Stimulated activated CD8-positive, alpha-beta memory T cell treated with anti-CD3 and anti-CD28 coated beads, Interleukin-12 subunit alpha, Interleukin-12 subunit beta, amount 100 ng/mL, for 1 hour (primary cell): ENCODE measurements at regions not wholly inside any gene's neighbourhood (a gene's known extent, or its start where the extent isn't known, plus 50 kb on each side); places are given as distances from the start of the nearest gene placed in this dataset.

Source experiments
- DNase-seq: peaks from one replicate; pipeline ENCODE4 v3.0.0-alpha.2; 2020; ENCODE audit warnings: low read depth

DNA sequence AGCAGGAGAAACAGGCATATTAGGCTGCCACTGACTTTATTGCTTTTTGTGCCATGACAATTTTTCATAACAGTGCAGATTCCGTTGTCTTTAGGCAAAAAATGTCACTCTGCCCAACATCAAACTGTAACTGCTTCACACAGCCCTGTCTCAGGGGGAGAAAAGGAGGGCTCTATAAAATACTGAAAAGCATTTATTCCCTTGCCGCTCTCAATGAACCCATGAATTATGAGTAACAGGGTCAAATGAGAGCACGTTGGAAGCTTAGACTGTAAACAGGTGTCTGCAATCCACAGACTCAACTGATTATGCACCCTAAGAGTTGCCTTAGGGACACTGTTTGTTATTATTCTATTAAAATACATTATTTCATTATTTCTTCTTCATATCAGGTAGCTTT lies 292.1 kb upstream of the FMN2 start:
- DNase-seq: no peak

DNA sequence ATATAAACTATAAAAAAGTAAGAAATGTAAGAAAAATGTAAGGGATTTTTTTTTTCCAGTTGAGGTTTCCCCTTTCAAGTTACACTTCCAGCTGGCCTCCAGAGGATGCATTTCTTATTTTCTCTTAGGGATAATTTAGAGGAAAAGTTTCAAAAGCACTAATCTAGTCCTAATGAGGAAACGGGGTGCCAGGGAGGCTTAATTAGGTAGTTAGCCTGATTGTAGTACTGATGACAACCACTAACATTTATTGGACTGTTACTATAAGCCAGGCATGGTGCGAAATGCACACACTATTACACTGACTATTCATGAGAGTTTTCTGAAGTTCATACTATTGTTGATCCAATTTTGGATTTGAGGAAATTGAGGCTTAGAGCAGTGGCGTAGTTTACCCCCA lies 290.8 kb upstream of the FMN2 start:
- DNase-seq: no peak

GRCh38 chr1:239802275-239802674 lies 289.4 kb upstream of the FMN2 start:
- DNase-seq: no peak

- no peak for DNase-seq
These were observed 287.9 kb upstream of the FMN2 start for GRCh38 chr1:239803781-239804180.

DNA sequence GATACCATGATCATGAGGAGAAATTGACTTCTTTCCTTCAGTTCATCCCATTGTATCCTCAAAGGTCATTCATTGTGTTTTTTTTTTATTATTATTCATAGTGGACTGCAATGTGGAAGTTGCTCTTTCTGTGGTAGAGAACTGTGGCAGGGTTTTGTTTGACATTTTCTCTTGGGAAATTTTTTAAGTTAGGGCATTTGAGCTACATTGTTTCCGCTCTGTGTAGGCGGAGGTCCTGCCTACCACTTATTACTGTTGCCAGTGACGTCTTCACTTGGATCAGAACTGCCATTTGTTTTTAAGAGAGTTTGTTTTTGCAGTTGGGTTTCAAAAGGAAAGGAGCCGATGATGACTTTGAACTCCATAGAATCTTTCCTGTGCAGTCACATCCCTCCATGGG lies 287.4 kb upstream of the FMN2 start:
- no peak for DNase-seq

DNA sequence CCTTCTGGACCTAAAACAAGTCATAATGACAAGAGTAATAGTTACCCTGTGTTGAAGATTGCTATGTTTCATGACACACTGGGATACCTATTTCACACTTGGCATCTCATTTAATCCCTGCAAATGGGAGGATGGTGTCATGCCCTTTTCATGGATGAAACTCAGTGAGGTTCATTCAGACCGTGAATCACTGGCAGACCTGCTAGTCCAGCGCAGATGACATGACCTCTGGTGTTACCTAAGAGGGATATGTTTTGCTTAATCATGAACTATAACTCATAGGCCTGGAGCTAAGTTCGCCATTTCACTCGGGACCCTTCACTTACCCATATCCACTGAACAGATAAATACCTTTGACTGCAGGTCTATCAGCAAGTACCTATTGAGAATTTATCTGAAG lies 286.6 kb upstream of the FMN2 start:
- no peak for DNase-seq

DNA sequence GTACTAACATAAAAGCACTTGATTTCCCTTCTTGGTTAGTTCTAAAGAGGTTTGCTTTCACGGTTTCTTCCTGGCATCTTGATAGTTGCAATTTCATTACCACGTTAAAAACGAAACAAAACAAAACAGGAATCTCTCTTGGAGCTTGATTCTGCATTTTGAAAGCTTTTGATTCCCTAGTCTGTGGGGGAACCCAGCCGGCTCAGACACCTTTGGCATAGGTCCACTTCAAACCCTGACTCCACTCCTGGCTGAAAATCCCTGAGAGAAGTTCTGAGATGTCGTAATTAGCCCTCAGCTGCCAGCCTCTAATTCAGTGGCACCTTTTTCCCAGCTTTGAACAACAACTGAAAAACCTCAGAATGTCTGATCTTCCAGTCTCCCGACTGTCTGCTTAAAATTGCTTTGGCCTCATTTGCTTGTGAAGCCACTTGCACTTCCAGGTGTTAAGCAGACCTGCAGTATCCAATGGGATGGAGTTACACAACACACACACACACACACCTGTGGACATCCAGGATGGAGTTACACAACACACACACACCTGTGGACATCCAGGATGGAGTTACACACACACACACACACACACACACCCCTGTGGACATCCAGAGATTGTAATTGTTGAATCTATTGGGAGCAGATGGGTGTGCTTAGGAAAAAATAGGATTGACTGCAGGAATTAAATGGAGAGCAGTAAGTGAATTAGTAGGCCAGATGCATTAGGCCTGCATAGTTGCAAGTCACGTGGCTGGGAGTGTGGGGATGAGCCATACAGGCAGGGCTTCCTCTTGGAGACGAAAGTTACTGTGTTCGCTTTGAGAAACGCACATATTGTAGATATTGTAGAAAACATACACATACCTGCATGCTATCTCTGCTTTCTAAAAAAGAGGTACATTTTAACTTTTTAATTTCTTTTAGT lies 285.6 kb upstream of the FMN2 start:
- no peak for DNase-seq

DNA sequence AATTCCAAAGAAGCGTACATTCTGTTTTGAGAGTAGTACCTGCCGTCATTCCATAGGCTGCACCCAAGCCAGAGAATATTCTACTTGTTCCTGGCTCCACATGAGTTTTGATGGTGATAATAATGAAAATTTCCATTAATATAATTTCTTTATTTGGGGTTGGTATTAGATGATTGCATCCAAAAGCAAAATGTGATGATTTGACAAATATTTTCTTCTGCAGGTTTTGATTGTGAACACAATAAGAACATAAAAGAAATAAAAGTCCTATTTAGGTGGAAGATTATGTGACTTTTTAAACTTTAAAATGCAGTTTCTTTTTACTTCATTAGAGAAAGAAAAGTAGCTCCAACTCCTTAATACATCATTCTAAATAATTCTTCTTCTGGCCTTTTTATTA lies 284.8 kb upstream of the FMN2 start:
- DNase-seq: no peak

GRCh38 chr1:239807361-239807760 lies 284.3 kb upstream of the FMN2 start:
- no peak for DNase-seq

- DNase-seq: no peak
These were observed 281.6 kb upstream of the FMN2 start for GRCh38 chr1:239810061-239810481.

GRCh38 chr1:239811211-239811885 lies 280.3 kb upstream of the FMN2 start:
- no peak for DNase-seq

DNA sequence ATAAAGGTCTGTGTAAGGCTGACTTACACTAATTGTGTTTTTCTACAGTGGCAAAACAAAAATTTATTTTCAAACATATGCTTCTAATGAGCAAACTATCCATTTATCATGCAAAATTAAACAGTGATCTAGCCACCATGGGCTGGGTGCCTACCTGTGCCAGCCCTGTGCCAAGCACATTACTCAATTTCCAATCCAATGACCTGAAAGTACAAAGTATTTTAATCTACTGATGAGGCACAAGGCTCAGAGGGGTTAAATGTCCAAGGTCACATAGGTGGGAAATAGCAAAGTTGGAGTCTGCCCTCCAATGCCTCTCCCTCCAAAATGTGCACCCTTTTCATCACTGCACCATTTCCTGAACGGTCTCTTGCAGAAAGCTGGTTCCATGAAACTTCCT lies 279.1 kb upstream of the FMN2 start:
- no peak for DNase-seq

GRCh38 chr1:239814306-239814881 lies 277.3 kb upstream of the FMN2 start:
- no peak for DNase-seq

GRCh38 chr1:239815074-239815473 lies 276.6 kb upstream of the FMN2 start:
- DNase-seq: no peak

DNA sequence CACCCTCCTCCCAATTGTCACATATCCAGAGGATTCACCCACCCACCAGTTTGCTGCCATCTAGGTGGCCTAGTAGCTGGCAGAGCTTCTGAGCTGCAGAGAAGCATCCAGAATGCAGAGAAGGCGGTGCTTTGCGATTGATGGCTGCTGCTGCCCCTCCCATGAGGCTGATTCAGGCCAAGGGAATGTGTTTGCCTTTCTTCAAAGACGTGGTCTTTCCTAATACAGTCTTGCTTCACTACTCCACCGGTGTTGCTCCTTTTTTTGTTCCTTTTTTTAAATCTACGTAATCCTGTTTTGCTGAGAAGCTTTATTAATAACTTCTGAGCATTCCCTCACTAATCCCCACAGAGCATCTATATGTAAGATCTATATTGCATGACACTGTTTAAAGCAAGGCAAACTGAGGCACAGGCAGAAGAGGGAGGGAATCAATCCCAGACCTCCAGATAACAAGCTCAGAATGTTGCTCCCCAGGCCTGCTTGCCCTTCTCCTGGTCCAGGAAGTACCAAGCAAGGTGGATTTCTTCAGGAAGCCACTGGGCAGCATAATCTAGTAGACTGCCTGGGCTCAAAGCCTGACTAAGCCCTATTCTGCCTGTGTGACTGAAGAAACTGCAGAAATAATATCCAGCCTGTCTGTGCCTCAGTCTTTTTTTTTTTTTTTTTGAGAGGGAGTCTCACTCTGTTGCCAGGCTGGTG lies 275.5 kb upstream of the FMN2 start:
- DNase-seq: no peak

DNA sequence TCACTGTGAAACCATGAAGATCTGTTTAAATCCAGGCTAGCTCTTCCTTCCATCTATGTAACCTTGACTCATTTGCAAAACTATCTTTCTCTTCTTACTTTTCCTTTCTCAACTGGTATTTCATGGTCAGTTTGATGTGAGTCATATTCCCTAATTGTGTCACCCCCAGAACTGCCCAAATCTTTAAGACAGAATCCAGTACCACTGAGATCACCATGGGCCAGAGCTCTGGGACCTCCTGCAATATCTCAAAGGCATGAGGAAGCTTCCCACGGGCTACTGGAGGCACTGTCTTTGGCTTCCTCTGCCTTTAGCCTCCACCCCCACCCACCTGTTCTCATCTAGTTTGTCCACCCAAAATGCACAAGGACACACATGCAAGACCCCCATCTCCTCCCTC lies 274.4 kb upstream of the FMN2 start:
- no peak for DNase-seq

- no peak for DNase-seq
These were observed 273.9 kb upstream of the FMN2 start for GRCh38 chr1:239817801-239818200.

DNA sequence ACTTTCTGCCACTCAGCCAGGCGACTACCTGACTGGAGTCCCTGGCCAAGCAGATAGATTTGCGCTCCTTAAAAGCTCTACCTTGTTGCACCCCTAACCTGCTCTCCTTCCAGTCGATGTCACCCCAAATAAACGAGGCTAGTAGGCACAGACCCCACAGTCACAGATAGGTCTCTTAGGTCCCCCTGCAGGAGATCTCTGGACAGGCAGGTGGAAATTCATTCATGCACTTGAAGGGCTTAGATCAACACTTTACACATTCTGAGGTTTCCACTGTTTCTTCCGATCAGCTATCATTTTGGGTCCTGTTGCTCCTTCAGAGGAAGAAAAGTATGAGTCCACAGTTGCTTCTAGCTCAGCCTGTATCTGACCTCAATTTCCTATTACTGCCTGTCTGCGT lies 272.6 kb upstream of the FMN2 start:
- DNase-seq: no peak

- DNase-seq: no peak
These were observed 271.9 kb upstream of the FMN2 start for GRCh38 chr1:239819756-239820250.

DNA sequence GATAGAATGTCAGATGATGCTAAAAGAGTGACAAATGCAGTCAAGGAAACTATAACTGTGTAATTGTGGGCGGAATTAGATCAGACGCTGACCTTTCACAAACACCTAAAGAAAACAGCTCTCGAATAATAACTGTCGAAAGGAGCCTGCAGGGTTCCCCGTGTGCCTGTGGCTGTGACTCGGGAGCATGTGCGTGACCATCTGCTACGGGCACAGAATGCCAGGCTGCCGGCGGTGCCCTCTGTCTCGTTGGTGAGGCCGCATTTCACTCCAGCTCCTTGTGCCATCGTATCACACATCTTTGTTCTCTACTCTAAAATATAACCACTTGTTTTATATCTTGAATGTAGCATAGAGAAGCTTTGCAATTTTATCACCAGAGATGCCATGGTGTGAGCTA lies 267.8 kb upstream of the FMN2 start:
- DNase-seq: no peak

GRCh38 chr1:239826211-239826610 lies 265.5 kb upstream of the FMN2 start:
- DNase-seq: no peak

DNA sequence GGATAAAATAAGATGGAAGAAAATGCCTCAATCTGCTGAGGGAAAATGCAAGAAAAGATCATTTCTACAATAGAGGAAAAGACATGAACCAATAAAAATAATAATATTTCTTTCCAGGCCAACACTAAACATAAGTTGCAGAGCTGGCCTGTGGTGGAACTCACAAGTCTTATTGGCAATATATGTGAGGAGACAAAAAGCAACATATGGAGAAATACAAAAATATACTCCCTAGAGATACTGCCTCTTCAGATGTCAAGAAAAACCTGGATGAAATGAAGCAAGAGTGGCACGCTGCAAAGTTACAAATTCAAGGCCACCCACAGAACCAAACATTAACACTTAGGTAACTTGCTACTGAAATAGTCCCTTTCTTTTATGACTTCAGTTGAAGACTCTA lies 264.9 kb upstream of the FMN2 start:
- DNase-seq: no peak
